PC-3 (cell line): ENCODE measurements at regions not wholly inside any gene's neighbourhood (a gene's known extent, or its start where the extent isn't known, plus 50 kb on each side); places are given as distances from the start of the nearest gene placed in this dataset.
A peak's percentile ranks its signal among the peaks of the same experiment; 100 is the strongest.

Experiments used
- ATAC-seq: fragments of 200-7000 bp; cut with Tn5 transposase; 2 replicates; pipeline ENCODE4 v1.9.1; 2020; ENCODE audit warnings: mild to moderate bottlenecking, moderate library complexity
- BruUV-seq: library from RNA; stranded (reverse); fragments of 400-500 nt; replicated peaks from 2 replicates; lab custom pipeline; 2021; lab: Mats Ljungman, UMichigan
- CTCF ChIA-PET: fragments of 300-600 bp; sonication (Branson Sonifier 250); formaldehyde crosslinking; loops from one replicate; lab custom pipeline; 2022; ENCODE audit warnings: antibody characterized with exemption; lab: Charles Lee
- POLR2A ChIA-PET: fragments of 300-600 bp; sonication (Branson Sonifier 250); formaldehyde crosslinking; loops from one replicate; lab custom pipeline; 2022; ENCODE audit warnings: antibody characterized with exemption; ENCODE audit not compliant: unreplicated experiment; lab: Charles Lee
- DNase-seq: peaks from one replicate; pipeline ENCODE4 v3.0.0-alpha.2; 2015
- H2AFZ ChIP-seq: fragments of 300-600 bp; sonication (generic); 2 replicates; pipeline ENCODE4 v1.6.0; 2016; ENCODE audit warnings: antibody characterized with exemption, low read length
- H3F3A ChIP-seq: fragments of 300-600 bp; sonication (generic); one replicate; pipeline ENCODE4 v1.6.0; 2017; ENCODE audit warnings: antibody characterized with exemption, low read length, control low read depth, mild to moderate bottlenecking; ENCODE audit not compliant: unreplicated experiment
- H3K27ac ChIP-seq: fragments of 300-600 bp; sonication (generic); 2 replicates; pipeline ENCODE4 v1.5.1; 2016; ENCODE audit warnings: mild to moderate bottlenecking, low read length
- H3K27me3 ChIP-seq: fragments of 300-600 bp; sonication (generic); 2 replicates; pipeline ENCODE4 v1.6.1; 2016; ENCODE audit warnings: low read length, mixed read lengths
- H3K36me3 ChIP-seq: fragments of 300-600 bp; sonication (generic); 2 replicates; pipeline ENCODE4 v1.6.1; 2016; ENCODE audit warnings: low read depth, mixed run types, low read length, mixed read lengths
- H3K4me1 ChIP-seq: fragments of 300-600 bp; sonication (generic); 2 replicates; pipeline ENCODE4 v1.5.1; 2016; ENCODE audit warnings: low read length; ENCODE audit not compliant: insufficient read depth
- H3K4me2 ChIP-seq: fragments of 300-600 bp; sonication (generic); 2 replicates; pipeline ENCODE4 v1.6.0; 2016; ENCODE audit warnings: low read length
- H3K4me3 ChIP-seq: fragments of 300-600 bp; sonication (generic); 2 replicates; pipeline ENCODE4 v1.5.1; 2016; ENCODE audit warnings: mild to moderate bottlenecking, low read length, mixed read lengths
- H3K79me2 ChIP-seq: fragments of 300-600 bp; sonication (generic); 2 replicates; pipeline ENCODE4 v1.6.1; 2017; ENCODE audit warnings: low read length, mixed read lengths
- H3K9ac ChIP-seq: fragments of 300-600 bp; sonication (generic); 2 replicates; pipeline ENCODE4 v1.6.0; 2016; ENCODE audit warnings: mild to moderate bottlenecking, low read length
- H3K9me2 ChIP-seq: fragments of 300-600 bp; sonication (generic); replicated peaks from 2 replicates; pipeline ENCODE4 v1.6.1; 2016; ENCODE audit warnings: mixed run types, low read length, mixed read lengths
- H3K9me3 ChIP-seq: fragments of 300-600 bp; sonication (generic); 2 replicates; pipeline ENCODE4 v1.6.1; 2016; ENCODE audit warnings: low read length, mixed read lengths
- H4K20me1 ChIP-seq: fragments of 300-600 bp; sonication (generic); 2 replicates; pipeline ENCODE4 v1.6.1; 2016; ENCODE audit warnings: low read length, mixed read lengths
- EZH2 ChIP-seq: fragments of 300-600 bp; sonication (generic); IDR thresholded peaks from one replicate; pipeline ENCODE4 v1.6.1; 2017; ENCODE audit warnings: antibody characterized with exemption, mild to moderate bottlenecking, low read length; ENCODE audit not compliant: unreplicated experiment
- EZH2phosphoT487 ChIP-seq: fragments of 300-600 bp; sonication (generic); IDR thresholded peaks from 2 replicates; pipeline ENCODE4 v1.6.1; 2018; ENCODE audit warnings: mild to moderate bottlenecking, antibody characterized with exemption, low read length, borderline replicate concordance
- intact Hi-C: fragments of 100-400 bp; cut with micrococcal nuclease; formaldehyde crosslinking; loops from 2 replicates; pipeline ENCODE4 v1.9.0; 2023
- TF ChIP-seq, protein P1 (sequence below): fragments of 300-600 bp; sonication (generic); conservative IDR thresholded peaks from 2 replicates; pipeline ENCODE4 v1.5.1; 2017; ENCODE audit warnings: antibody characterized with exemption, low read depth, mild to moderate bottlenecking, low read length

- Histone ChIP-seq H3K27ac (no peak overlapping the region), H3K9ac (no peak overlapping the region), H2AFZ (no peak overlapping the region), H3F3A (no peaks in the 10 kb centered on the region), H3K36me3 (no peaks in the 10 kb centered on the region), H3K9me3 (no peaks in the 10 kb centered on the region), H4K20me1 (no peaks in the 10 kb centered on the region), H3K4me2 (no peak overlapping the region), H3K4me3 (no peak overlapping the region), H3K9me2 (no peaks in the 10 kb centered on the region), H3K27me3 (no peaks in the 10 kb centered on the region), H3K4me1 (peaks cover 18% of the 10 kb centered on the region), H3K79me2 (no peaks in the 10 kb centered on the region)
- TF ChIP-seq, protein P1, sequence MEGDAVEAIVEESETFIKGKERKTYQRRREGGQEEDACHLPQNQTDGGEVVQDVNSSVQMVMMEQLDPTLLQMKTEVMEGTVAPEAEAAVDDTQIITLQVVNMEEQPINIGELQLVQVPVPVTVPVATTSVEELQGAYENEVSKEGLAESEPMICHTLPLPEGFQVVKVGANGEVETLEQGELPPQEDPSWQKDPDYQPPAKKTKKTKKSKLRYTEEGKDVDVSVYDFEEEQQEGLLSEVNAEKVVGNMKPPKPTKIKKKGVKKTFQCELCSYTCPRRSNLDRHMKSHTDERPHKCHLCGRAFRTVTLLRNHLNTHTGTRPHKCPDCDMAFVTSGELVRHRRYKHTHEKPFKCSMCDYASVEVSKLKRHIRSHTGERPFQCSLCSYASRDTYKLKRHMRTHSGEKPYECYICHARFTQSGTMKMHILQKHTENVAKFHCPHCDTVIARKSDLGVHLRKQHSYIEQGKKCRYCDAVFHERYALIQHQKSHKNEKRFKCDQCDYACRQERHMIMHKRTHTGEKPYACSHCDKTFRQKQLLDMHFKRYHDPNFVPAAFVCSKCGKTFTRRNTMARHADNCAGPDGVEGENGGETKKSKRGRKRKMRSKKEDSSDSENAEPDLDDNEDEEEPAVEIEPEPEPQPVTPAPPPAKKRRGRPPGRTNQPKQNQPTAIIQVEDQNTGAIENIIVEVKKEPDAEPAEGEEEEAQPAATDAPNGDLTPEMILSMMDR: no peak
- TF ChIP-seq EZH2phosphoT487 (no peak), EZH2 (no peak)
- intact Hi-C loops: no loop called here
- no TSS peak for BruUV-seq
- DNase-seq (no peak), ATAC-seq (no peak)
- POLR2A ChIA-PET: no interaction called here
- CTCF ChIA-PET: no interaction called here
Observed at GRCh38 chr4:89468602-89469001, 161.0 kb upstream of the GPRIN3 start.

DNA sequence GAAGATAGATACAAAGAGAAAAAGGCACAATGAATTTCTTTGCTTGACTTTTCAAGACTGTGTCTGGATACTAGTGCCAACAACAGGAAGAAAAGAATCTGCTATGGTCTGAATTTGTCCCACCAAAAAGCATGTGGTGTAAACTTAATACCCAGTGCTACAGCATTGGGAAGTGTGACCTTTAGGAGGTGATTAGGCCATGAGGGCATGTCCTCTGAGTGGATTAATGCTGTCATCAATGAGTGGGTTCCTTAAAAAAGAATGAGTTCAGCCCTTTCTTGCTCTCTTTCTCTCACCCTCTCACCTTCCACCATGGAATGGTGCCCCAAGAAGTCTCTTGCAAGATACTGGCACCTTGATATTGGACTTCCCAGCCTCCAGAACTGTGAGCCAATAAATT lies 155.7 kb upstream of the GPRIN3 start:
- Histone ChIP-seq H3K27ac (no peak overlapping the region), H3K4me2 (no peak overlapping the region), H3K9me3 (no peaks in the 10 kb centered on the region), H3K27me3 (no peaks in the 10 kb centered on the region), H3K36me3 (no peaks in the 10 kb centered on the region), H3K4me3 (no peak overlapping the region), H4K20me1 (no peaks in the 10 kb centered on the region), H3K9ac (no peak overlapping the region), H3K9me2 (no peaks in the 10 kb centered on the region), H2AFZ (no peak overlapping the region), H3K4me1 (no peaks in the 10 kb centered on the region), H3F3A (no peaks in the 10 kb centered on the region), H3K79me2 (no peaks in the 10 kb centered on the region)
- no peak for DNase-seq
- no peak for ATAC-seq
- TF ChIP-seq EZH2 (no peak), EZH2phosphoT487 (no peak)
- TF ChIP-seq, protein P1: no peak
- intact Hi-C loops: no loop called here
- no TSS peak for BruUV-seq
- POLR2A ChIA-PET: no interaction called here
- CTCF ChIA-PET: no interaction called here

DNA sequence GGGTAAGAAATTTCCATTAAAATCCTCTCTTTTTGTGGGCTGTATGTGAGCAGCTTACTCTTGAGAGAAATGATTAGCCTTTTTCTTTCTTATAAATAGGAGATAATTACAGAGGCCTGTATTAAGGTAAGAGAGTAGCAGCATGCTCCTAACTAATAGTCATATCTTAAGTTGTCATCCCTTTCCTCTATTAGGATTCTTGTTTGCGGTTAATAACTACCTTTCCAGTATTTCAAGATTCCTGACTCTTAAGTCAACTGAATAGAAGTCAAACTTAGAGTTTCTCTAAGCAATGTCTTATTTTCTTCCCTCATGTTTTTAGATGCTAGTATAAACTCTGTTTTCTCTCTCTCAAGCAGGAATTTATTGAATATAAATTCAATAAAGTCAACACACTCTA lies 139.9 kb upstream of the GPRIN3 start:
- H2AFZ ChIP-seq: no peak overlapping the region
- no peaks in the 10 kb centered on the region for H4K20me1 ChIP-seq
- no peak overlapping the region for H3K4me2 ChIP-seq
- ChIA-PET CTCF (no interaction called here), POLR2A (no interaction called here)
- no TSS peak for BruUV-seq
- ATAC-seq (no peak), DNase-seq (peak; percentile 50)
- intact Hi-C loops: no loop called here
- no peaks in the 10 kb centered on the region for H3K27me3 ChIP-seq
- no peak overlapping the region for H3K27ac ChIP-seq
- no peaks in the 10 kb centered on the region for H3K79me2 ChIP-seq
- H3F3A ChIP-seq: no peaks in the 10 kb centered on the region
- TF ChIP-seq EZH2phosphoT487 (no peak), EZH2 (no peak)
- TF ChIP-seq, protein P1: no peak
- no peak overlapping the region for H3K9ac ChIP-seq
- no peaks in the 10 kb centered on the region for H3K36me3 ChIP-seq
- 0 out of 2 replicates have a peak, but pooled peaks cover 5% of the 10 kb centered on the region for H3K9me3 ChIP-seq
- no peaks in the 10 kb centered on the region for H3K9me2 ChIP-seq
- peaks cover 4% of the 10 kb centered on the region; the same call in 1 of the 2 replicates for H3K4me1 ChIP-seq
- no peak overlapping the region for H3K4me3 ChIP-seq
